SH-SY5Y (cell line): ENCODE measurements at regions not wholly inside any gene's neighbourhood (a gene's known extent, or its start where the extent isn't known, plus 50 kb on each side); places are given as distances from the start of the nearest gene placed in this dataset.

Source experiments
- GATA2 ChIP-seq: IDR thresholded peaks from 2 replicates; pipeline ENCODE4 v1.6.1; 2011; ENCODE audit warnings: mild to moderate bottlenecking, low read depth, low read length
- GATA3 ChIP-seq: IDR thresholded peaks from 2 replicates; pipeline ENCODE4 v1.6.1; 2011; ENCODE audit warnings: low read depth, mild to moderate bottlenecking, low read length, moderate library complexity

- TF ChIP-seq GATA2 (no peak), GATA3 (no peak)
Measured at GRCh38 chr6:3510617-3511016, 53.8 kb upstream of the SLC22A23 start.
